H9 (cell line): ENCODE measurements at regions not wholly inside any gene's neighbourhood (a gene's known extent, or its start where the extent isn't known, plus 50 kb on each side); places are given as distances from the start of the nearest gene placed in this dataset.

Source experiments
- DNase-seq: peaks from one replicate; pipeline ENCODE4 v3.0.0-alpha.2; 2017
- H2AFZ ChIP-seq: one replicate; pipeline ENCODE4 v1.6.1; 2013; ENCODE audit warnings: mild to moderate bottlenecking, low read length, control low read depth, moderate library complexity
- H2AK5ac ChIP-seq: 2 replicates; pipeline ENCODE4 v1.6.1; 2013; ENCODE audit warnings: low read length, control low read depth, mixed read lengths; ENCODE audit not compliant: insufficient read length
- H2BK120ac ChIP-seq: one replicate; pipeline ENCODE4 v1.6.1; 2013; ENCODE audit warnings: low read depth, mild to moderate bottlenecking, low read length, control low read depth, inconsistent platforms; ENCODE audit not compliant: poor library complexity, severe bottlenecking
- H2BK12ac ChIP-seq: 2 replicates; pipeline ENCODE4 v1.6.1; 2013; ENCODE audit warnings: low read length, control low read depth, mixed read lengths, low read depth; ENCODE audit not compliant: insufficient read length
- H2BK15ac ChIP-seq: 2 replicates; pipeline ENCODE4 v1.6.1; 2013; ENCODE audit warnings: low read depth, low read length, control low read depth
- H2BK20ac ChIP-seq: one replicate; pipeline ENCODE4 v1.6.1; 2013; ENCODE audit warnings: low read depth, mild to moderate bottlenecking, low read length, control low read depth, inconsistent platforms; ENCODE audit not compliant: poor library complexity, severe bottlenecking
- H2BK5ac ChIP-seq: 2 replicates; pipeline ENCODE4 v1.6.1; 2013; ENCODE audit warnings: low read length, control low read depth, mixed read lengths; ENCODE audit not compliant: insufficient read length
- H3K14ac ChIP-seq: 2 replicates; pipeline ENCODE4 v1.6.1; 2013; ENCODE audit warnings: low read length, control low read depth; ENCODE audit not compliant: insufficient read depth
- H3K18ac ChIP-seq: 2 replicates; pipeline ENCODE4 v1.6.1; 2013; ENCODE audit warnings: low read depth, mild to moderate bottlenecking, mixed read lengths, low read length, control low read depth; ENCODE audit not compliant: insufficient read length
- H3K23ac ChIP-seq: 2 replicates; pipeline ENCODE4 v1.6.1; 2013; ENCODE audit warnings: low read length, control low read depth, mixed read lengths, low read depth; ENCODE audit not compliant: insufficient read length
- H3K23me2 ChIP-seq: 2 replicates; pipeline ENCODE4 v1.6.1; 2013; ENCODE audit warnings: low read depth, mild to moderate bottlenecking, mixed read lengths, low read length, control low read depth; ENCODE audit not compliant: insufficient read length, poor library complexity, severe bottlenecking
- H3K27ac ChIP-seq: 2 replicates; pipeline ENCODE4 v1.5.1; 2013; ENCODE audit warnings: low read length, control low read depth, mixed read lengths, low read depth; ENCODE audit not compliant: insufficient read length
- H3K27me3 ChIP-seq: 2 replicates; pipeline ENCODE4 v1.6.1; 2013; ENCODE audit warnings: low read length, control low read depth, inconsistent platforms; ENCODE audit not compliant: insufficient read depth
- H3K4ac ChIP-seq: 2 replicates; pipeline ENCODE4 v1.6.1; 2013; ENCODE audit warnings: low read depth, mild to moderate bottlenecking, control low read depth, inconsistent platforms, low read length, moderate library complexity
- H3K4me1 ChIP-seq: 2 replicates; pipeline ENCODE4 v1.6.1; 2013; ENCODE audit warnings: low read length, control low read depth, inconsistent platforms; ENCODE audit not compliant: insufficient read depth
- H3K4me2 ChIP-seq: 2 replicates; pipeline ENCODE4 v1.6.1; 2013; ENCODE audit warnings: low read length, control low read depth, mixed read lengths; ENCODE audit not compliant: insufficient read length, insufficient read depth
- H3K56ac ChIP-seq: 2 replicates; pipeline ENCODE4 v1.6.1; 2013; ENCODE audit warnings: low read depth, mild to moderate bottlenecking, mixed read lengths, low read length, control low read depth; ENCODE audit not compliant: insufficient read length
- H3K79me1 ChIP-seq: 2 replicates; pipeline ENCODE4 v1.6.1; 2013; ENCODE audit warnings: low read depth, mild to moderate bottlenecking, moderate library complexity, low read length, control low read depth, inconsistent platforms; ENCODE audit not compliant: insufficient read depth, poor library complexity, severe bottlenecking
- H3K79me2 ChIP-seq: 2 replicates; pipeline ENCODE4 v1.6.1; 2013; ENCODE audit warnings: low read length, control low read depth, inconsistent platforms; ENCODE audit not compliant: insufficient read depth
- H3K9ac ChIP-seq: 2 replicates; pipeline ENCODE4 v1.6.1; 2013; ENCODE audit warnings: low read length, control low read depth, mixed read lengths; ENCODE audit not compliant: insufficient read length; ENCODE audit errors: extremely low read depth
- H3K9me3 ChIP-seq: one replicate; pipeline ENCODE4 v1.6.1; 2013; ENCODE audit warnings: low read depth, low read length, inconsistent platforms; ENCODE audit not compliant: control insufficient read depth
- H3T11ph ChIP-seq: one replicate; pipeline ENCODE4 v1.6.1; 2013; ENCODE audit warnings: mild to moderate bottlenecking, low read length, control low read depth, inconsistent platforms
- H4K20me1 ChIP-seq: one replicate; pipeline ENCODE4 v1.6.1; 2013; ENCODE audit not compliant: control insufficient read depth, insufficient read length, insufficient read depth
- H4K5ac ChIP-seq: 2 replicates; pipeline ENCODE4 v1.6.1; 2013; ENCODE audit warnings: low read depth, mild to moderate bottlenecking, mixed read lengths, low read length, control low read depth; ENCODE audit not compliant: insufficient read length
- H4K8ac ChIP-seq: replicated peaks from 2 replicates; pipeline ENCODE4 v1.6.1; 2013; ENCODE audit warnings: low read length, control low read depth, mixed read lengths, low read depth; ENCODE audit not compliant: insufficient read length
- H4K91ac ChIP-seq: 2 replicates; pipeline ENCODE4 v1.6.1; 2013; ENCODE audit warnings: low read depth, mild to moderate bottlenecking, moderate library complexity, mixed read lengths, low read length, control low read depth; ENCODE audit not compliant: insufficient read length
- H3K27ac Mint-ChIP-seq, 3 experiments: 2 replicates in 2 of 3; 3 replicates in 1 of 3; pipeline ENCODE4 v1.8.0; 2020 to 2021; ENCODE audit warnings: mixed read lengths in 3 of 3, mild to moderate bottlenecking in 1 of 3, moderate library complexity in 1 of 3
- H3K27me3 Mint-ChIP-seq: 2 replicates; pipeline ENCODE4 v1.8.0; 2021; ENCODE audit warnings: low read depth, mild to moderate bottlenecking, moderate library complexity, mixed read lengths
- H3K36me3 Mint-ChIP-seq, 3 experiments: 2 replicates in 2 of 3; 3 replicates in 1 of 3; pipeline ENCODE4 v1.8.0; 2020 to 2021; ENCODE audit warnings: low read depth in 3 of 3, mixed read lengths in 3 of 3; ENCODE audit not compliant: insufficient read depth in 1 of 3
- H3K4me1 Mint-ChIP-seq, 2 experiments: 2 replicates each; pipeline ENCODE4 v1.8.0; 2020; ENCODE audit warnings: mixed read lengths in 2 of 2
- H3K4me3 Mint-ChIP-seq, 2 experiments: 2 replicates in 1 of 2; 3 replicates in 1 of 2; pipeline ENCODE4 v1.8.0; 2020 to 2021; ENCODE audit warnings: mild to moderate bottlenecking in 2 of 2, mixed read lengths in 2 of 2, moderate library complexity in 1 of 2
- H3K9me3 Mint-ChIP-seq, 2 experiments: 2 replicates in 1 of 2; 3 replicates in 1 of 2; pipeline ENCODE4 v1.8.0; 2020; ENCODE audit warnings: mild to moderate bottlenecking in 2 of 2, mixed read lengths in 2 of 2, moderate library complexity in 1 of 2
- whole genome bisulfite sequencing: extraction: QIAGEN DNeasy Blood & Tissue Kit; methylation state at CpG from one replicate; pipeline ENCODE4 v1.1.7; 2013; ENCODE audit warnings: missing lambda C conversion rate, low lambda C conversion rate, mixed read lengths; ENCODE audit not compliant: insufficient read length; ENCODE audit errors: extremely low coverage; 5-methylcytosine and 5-hydroxymethylcytosine counted together
- TF ChIP-seq, protein P1 (sequence below): fragments of 200-600 bp; sonication (generic); conservative IDR thresholded peaks from 3 replicates; pipeline ENCODE4 v1.8.0; 2021; ENCODE audit warnings: antibody characterized with exemption, mild to moderate bottlenecking

DNA sequence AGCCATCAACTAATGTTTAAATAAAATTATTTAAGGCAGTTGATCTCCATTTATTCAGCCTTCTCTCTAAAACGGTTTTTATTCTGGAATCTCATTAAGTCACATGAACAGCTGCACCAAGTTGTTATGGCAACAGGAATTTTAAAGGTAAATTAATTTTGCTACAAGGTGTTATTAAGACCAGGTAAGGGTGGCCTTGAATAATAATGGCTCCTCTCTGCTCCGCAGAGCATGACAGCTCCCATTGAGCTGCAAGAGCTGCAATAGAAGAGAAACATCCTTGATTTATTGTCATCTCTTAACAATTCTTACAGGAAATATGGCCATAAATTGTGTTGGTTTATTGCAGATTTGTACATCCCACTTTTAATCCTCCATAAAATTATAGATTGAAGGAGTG is 165.8 kb downstream of the KLF6 start:
- peaks cover 23% of the 10 kb centered on the region for H3K9me3 ChIP-seq
- Mint-ChIP-seq H3K27ac (no peak overlapping the region), H3K4me3 (no peak overlapping the region), H3K9me3 (peaks cover 37 to 46% of the 10 kb centered on the region in 2 experiments), H3K4me1 (peaks cover 2 to 17% of the 10 kb centered on the region in 2 experiments), H3K36me3 (peaks cover 17 to 42% (median 19%) of the 10 kb centered on the region in 3 experiments), H3K27me3 (peaks cover 3% of the 10 kb centered on the region; the same call in 1 of the 2 replicates)
- no peak overlapping the region for H3K27ac ChIP-seq
- no peak for DNase-seq
- H2AFZ ChIP-seq, result no peak overlapping the region
- no peak overlapping the region for H2BK120ac ChIP-seq
- H4K8ac ChIP-seq, result no peak overlapping the region
- H3T11ph ChIP-seq, result no peak overlapping the region
- no peak overlapping the region for H3K4me2 ChIP-seq
- TF ChIP-seq, protein P1, sequence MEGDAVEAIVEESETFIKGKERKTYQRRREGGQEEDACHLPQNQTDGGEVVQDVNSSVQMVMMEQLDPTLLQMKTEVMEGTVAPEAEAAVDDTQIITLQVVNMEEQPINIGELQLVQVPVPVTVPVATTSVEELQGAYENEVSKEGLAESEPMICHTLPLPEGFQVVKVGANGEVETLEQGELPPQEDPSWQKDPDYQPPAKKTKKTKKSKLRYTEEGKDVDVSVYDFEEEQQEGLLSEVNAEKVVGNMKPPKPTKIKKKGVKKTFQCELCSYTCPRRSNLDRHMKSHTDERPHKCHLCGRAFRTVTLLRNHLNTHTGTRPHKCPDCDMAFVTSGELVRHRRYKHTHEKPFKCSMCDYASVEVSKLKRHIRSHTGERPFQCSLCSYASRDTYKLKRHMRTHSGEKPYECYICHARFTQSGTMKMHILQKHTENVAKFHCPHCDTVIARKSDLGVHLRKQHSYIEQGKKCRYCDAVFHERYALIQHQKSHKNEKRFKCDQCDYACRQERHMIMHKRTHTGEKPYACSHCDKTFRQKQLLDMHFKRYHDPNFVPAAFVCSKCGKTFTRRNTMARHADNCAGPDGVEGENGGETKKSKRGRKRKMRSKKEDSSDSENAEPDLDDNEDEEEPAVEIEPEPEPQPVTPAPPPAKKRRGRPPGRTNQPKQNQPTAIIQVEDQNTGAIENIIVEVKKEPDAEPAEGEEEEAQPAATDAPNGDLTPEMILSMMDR, result no peak
- no peaks in the 10 kb centered on the region for H3K79me2 ChIP-seq
- H4K5ac ChIP-seq, result no peak overlapping the region
- no peaks in the 10 kb centered on the region for H3K27me3 ChIP-seq
- no peak overlapping the region for H3K4ac ChIP-seq
- H2BK15ac ChIP-seq, result no peak overlapping the region
- no peak overlapping the region for H3K23ac ChIP-seq
- H2BK12ac ChIP-seq, result no peak overlapping the region
- H3K23me2 ChIP-seq, result no peaks in the 10 kb centered on the region
- no peaks in the 10 kb centered on the region for H3K79me1 ChIP-seq
- H2BK20ac ChIP-seq, result no peak overlapping the region
- H3K9ac ChIP-seq, result no peak overlapping the region
- no peak overlapping the region for H3K14ac ChIP-seq
- H4K20me1 ChIP-seq, result no peaks in the 10 kb centered on the region
- WGBS, result no CpG with 5 or more reads among the region's 2 CpGs
- H3K18ac ChIP-seq, result no peak overlapping the region
- no peak overlapping the region for H2BK5ac ChIP-seq
- no peak overlapping the region for H4K91ac ChIP-seq
- no peak overlapping the region for H3K56ac ChIP-seq
- no peak overlapping the region for H2AK5ac ChIP-seq
- H3K4me1 ChIP-seq, result peaks cover 3% of the 10 kb centered on the region; the same call in 1 of the 2 replicates
